Effector CD4-positive, alpha-beta T cell (primary cell): ENCODE measurements at regions not wholly inside any gene's neighbourhood (a gene's known extent, or its start where the extent isn't known, plus 50 kb on each side); places are given as distances from the start of the nearest gene placed in this dataset.
A peak's percentile ranks its signal among the peaks of the same experiment; 100 is the strongest.
"Not testable (repeated sequence)": the region's sequence is repeated elsewhere in the genome, so short reads cannot be mapped to it uniquely, and the experiment has no call there.

Experiments
- DNase-seq: peaks from one replicate; pipeline ENCODE4 v3.0.0-alpha.2; 2020

DNA sequence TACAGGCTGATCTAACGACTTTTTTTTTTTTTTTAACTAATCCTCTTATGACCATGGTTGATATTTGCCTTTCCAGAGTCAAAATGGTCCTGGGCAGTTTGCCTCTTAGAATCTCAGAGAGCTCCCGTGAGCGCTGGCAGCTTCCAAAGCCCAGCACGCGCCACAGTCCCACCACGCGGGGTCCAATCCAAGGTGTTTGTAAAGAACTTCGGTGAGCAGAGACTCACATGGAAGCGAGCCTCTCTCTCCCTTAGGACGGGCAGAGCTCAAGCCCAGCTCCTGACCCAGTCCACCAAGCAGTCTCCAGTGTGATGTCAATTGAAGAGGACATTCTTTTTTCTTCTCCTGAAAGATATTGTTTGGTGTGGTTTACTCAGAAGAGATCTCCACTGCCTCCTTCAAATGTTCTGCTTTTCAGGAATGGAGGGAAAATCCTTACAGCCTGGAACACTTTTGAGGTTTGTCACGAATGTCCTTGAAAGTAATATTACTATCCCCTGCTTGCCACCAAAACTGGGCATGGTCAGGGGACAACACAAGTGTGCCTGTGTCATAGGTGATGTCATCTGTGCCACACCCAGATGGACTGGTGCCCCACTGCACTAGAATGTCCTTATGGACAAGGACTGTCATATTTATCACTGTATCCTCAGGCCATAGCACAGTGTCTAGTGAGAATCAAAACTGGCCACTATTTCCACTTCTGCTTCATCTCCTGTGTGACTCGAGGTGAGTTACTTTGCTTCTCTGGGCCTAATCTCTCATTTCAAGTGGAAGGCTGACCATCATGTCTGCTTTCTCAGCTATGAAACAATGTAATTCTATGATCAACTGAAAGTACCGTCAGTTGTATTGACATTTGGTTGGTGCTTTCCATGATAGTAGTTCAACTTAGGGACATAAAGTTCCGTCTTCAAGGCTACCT is 97.4 kb upstream of the EDEM3 start:
- DNase-seq, result no peak

DNA sequence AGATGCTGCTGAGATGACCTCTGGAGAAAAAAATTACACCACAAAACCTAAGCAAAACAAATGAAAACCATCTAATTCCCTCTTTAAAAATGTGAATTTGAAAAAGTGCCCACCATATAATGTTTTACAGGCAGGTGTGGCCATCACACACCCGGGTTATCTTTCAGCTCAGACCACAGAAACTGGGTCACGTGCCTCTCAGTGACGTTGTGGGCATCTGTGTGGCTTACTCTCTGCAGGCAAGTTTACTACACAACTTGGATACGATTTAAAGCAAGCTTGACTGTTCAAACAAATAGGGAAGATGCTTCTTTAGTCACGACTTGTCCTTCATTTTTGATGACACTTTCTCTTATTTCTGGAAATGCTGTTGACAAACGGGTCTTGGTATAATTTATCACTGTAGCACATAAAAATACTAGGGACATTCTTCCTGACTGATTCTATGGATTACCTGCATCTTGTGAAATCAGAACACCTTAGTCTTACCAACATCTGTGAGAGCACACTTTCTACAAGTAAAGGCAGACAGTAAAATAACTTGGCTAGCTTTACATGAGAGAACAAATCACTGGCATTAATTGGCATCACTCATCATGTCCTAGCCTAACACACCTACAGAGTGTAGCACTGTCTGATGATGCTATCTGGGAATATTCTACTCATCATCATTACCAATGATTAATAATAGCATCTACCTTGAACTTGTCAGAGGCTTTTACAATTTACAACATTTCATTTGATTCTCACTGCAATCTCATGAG is 89.3 kb upstream of the EDEM3 start:
- DNase-seq, result peak; percentile 57

DNA sequence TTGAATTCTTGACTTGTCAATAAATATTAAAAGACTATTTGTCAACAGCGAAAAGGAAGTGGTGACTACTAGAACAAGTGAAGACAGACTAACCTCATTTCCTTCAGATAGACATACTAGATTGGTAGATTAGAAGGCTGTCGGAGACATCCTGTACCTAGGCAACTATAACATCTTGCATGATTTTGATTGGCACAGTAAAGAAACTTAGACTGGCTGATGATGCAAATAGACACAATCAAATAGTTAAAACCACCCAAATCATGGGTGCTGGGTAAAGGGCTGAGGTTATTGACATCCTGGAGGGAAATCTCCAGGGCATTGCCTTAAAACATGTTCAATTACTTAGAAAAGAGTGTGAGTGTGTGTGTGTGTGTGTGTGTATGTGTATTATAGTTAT is 85.9 kb upstream of the EDEM3 start:
- DNase-seq, result peak; percentile 28

DNA sequence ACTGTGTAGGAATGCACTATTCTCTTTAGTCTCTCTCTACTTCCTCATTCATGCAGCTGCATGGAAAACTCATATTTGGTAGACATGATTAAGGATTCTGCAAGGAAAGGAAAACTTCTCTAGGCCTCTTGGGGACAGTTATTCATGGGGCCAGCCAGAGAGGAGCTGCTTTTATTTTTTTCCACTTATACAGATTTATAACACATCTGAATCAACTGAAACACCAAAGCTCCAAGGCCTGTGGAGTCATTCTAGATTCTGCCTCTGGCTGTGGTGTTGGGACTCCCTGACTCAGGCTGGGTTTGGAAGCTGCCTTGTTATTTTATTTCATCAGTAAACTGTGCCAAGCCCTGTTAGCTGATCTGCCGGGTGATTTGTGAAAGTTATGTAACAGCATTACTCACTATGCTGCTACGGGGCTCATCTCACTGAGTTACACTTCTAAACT is 83.9 kb upstream of the EDEM3 start:
- DNase-seq, result no peak

DNA sequence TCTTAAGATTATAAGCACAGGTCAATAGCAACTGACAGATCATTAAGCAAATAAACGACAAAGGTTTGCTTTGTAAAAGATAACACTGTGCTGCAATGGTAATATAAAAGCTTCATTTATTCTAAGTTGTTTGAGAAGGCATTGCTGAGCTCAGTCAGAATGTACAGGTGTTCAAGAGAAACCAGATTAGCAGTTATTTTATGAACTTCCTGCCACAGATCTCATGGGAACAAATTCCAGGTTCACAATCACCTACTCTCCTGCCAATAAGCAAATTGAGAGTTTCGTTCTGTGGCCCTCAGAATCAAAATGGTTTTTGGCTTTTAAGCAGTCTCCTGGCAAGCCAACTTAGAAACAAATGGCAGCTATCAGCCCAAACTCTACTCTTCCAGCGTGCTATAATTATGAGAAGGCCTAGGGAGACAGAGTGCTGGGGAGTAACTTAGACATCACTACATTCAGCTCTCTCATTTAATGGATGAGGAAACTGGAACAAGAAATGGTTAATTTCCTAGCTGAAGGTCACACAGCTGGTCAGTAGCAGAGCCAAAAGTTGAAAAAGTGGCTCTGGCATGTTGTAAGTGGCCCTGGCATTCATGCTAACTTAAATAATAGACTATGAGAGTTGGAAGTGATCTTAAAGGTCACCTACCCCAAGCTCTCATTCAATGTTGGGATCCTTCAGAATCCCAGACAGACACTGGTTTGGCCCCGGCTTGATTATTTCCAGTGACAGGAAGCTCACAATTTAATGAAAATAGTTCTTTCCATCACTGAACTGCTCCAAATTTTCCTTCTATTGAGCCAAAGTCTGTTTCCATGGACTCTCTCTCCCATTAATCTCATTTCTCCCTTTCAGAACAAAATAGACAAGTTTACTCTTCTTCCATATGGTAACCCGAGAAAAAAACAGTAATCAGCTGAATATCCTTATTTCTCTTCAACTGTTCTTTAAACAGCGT is 82.6 kb upstream of the EDEM3 start:
- no peak for DNase-seq

DNA sequence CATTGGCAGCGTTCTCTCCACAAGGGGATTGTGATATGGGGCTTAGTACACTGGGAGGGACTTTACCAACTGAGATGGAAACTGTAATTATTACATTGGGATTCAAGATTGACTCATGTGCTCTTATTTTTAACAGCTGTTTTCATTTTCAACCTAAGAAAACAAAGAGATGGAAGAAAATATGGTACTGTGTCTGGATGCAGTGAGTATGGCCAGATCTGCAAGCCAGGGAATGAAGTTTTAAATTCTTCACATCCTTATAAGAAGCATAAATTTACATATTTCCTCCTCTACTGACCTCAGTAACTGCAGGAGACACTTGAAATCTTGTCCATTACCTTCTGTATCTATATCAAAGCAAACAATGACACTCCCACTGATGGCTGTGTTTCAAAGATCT is 81.5 kb upstream of the EDEM3 start:
- DNase-seq, result no peak

DNA sequence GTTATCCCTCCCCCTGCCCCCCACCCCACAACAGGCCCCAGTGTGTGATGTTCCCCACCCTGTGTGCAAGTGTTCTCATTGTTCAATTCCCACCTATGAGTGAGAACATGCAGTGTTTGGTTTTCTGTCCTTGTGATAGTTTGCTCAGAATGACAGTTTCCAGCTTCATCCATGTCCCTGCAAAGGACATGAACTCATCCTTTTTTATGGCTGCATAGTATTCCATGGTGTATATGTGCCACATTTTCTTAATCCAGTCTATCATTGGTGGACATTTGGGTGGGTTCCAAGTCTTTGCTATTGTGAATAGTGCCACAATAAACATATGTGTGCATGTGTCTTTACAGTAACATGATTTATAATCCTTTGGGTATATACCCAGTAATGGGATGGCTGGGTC is 79.3 kb upstream of the EDEM3 start:
- DNase-seq, result not testable (repeated sequence)

DNA sequence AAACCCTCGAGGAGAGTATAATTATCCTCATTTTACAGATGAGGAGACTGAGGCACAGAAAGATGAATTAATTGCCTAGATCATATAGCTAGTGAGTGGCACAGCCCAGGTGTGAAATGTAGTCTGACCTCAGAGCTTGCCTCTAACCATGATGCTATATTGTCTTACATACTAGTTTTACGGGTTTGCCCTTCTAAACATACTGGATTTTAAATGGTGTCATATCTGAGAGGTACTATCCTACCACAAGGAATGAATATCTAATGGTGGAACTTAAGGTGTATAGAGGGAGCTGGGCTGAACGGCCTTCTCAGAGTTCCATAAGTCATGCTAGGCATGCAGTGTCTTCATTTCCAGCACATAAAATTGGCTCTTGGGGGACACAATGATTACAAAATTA is 77.9 kb upstream of the EDEM3 start:
- no peak for DNase-seq

DNA sequence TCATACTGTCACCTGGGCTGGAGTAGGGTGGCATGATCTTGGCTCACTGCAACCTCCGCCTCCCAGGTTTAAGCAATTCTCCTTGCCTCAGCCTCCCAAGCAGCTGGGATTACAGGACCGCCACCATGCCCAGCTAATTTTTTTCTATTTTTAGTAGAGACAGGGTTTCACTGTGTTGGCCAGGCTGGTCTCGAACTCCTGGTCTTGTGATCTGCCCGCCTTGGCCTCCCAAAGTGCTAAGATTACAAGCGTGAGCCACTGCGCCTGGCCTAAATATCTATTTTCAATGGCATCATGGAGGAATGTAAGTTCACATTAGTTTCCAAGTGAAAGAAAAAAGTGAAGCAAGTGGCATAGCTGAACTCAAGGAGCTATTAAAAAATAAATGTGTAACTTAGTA is 74.8 kb upstream of the EDEM3 start:
- DNase-seq, result not testable (repeated sequence)

DNA sequence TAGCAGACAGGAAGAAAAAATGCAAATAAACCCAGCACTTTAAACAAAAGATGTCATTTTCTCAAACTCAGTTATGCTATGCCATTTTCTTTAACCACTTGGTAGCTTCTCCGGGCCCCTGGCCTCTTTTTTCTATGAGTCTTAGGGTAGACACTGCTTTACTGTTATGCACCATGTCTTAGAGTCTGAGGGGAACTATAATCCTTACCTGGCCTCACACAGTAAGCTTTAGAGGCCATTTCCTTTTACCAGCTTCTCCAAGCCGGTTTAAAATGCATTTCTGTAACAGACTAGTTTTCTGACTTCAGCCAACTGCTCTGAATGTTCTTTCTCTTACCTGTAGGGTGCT is 73.7 kb upstream of the EDEM3 start:
- DNase-seq, result no peak

DNA sequence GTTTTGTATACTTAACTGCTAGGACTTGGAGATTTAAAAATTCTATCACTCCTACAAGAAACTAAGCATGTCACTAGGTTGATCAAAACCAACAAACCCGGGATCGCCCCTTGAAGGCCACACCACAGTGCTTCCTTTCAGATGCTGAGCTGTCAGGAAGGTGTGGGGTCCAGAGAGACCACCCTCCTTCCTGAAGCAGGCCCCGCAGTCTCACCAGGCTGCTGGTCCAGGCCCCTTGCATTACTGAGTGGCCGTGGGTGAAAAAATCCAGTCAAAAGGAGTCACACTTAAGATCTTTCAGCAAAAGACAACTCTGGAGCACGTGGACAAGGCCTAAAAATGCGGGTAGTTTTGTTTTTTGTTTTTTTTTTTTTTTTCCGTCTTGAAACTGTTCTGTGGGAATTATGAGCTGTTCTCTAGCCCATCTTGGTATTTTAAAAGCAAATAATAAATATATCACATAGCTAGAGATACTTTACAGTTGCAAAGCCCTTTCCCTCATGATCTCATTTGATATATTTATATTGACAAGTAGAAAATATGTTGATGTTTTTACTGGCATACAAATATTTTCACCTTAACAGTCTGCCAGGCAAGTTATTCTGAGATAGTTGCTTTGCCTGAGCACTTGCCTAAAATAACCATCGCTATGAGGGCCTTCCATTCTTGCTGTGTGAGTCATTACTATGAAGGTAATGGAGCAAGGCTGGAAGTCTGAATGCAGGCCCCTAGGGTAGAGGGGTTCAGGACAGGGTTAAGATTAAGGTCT is 73.1 kb upstream of the EDEM3 start:
- no peak for DNase-seq

DNA sequence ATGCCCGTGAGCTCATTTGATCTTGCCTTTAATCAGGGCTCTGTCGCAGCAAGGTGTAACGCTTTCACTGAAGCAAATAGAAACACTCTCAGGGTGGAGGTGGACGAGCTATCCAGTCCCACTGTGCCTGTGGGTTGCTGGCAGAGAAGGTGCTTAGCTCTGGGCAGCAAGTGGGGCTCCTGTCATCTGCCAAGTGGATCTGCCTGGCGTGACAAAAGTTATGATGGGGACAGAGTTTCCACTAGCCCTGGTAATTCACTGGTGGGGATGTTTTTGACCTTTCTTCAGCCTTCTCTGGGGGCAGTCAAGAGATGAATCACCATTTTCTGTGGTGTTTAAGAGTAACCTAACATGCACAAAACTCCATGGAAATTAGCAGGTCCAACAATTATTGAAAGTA is 71.3 kb upstream of the EDEM3 start:
- no peak for DNase-seq

DNA sequence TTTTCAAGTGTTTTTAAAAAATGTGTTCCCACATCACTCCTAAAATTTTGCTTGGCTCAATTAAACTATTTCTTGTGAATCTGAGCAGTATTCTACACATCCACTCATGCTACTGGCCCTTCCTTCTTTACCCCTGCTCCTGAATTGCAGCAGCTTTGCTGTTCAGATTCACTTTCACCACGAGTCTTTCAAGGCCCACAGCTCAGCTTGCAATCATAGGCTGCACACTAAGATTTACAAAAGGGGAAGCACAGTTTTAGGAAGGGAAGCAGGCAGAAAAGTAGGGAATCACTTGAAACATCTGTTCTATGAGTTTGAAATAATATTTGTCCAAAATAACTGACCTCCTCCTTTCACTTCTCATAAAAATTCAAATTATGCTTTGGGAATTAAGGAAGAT is 70.9 kb upstream of the EDEM3 start:
- no peak for DNase-seq

DNA sequence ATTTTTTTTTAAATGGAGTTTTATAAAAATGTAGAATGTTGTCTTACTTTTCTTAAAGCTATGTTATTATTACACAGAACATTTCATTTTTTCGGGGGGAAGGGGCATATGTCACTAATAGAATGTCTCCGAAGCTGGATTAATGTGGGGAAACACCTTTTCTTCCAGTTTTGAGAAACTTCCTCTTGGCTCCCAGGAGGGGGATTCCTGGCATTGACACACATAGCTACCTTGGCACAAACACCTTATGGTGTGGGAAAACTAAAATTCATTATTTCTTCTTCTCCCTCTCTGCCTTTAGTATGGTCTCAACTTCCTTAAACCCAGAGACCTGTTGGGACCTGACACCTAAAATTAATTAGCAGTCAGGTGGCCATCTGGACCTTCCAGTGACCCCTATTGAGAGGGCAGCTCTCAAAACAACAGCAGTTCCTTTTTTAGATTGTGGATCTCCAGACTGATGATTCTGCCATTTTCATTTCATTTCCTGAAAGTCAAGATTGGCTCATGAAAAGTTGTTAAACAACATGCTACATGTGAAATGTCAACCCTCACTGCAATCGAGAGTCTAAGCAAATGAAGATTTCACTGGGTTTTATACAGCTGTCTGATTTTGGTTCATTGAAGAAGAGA is 70.1 kb upstream of the EDEM3 start:
- no peak for DNase-seq

DNA sequence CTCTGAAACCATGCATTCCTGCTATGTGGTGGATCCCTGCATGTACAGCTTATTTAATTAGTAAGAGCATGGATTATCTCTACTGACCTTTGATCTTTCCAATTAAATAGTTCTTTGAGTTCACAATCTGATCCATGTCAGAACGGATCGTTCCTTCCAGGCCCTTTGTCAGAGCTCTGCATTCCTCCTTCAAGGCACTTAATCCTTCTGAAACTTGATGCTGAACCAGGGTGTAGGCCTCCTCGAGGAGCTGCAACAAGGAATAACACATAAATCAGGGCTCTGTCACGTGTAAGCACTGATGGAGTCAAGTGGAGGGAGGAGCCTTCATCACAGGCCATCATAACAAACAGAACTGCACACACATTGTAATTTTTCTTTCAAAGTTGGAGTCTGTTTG is 68.4 kb upstream of the EDEM3 start:
- no peak for DNase-seq

DNA sequence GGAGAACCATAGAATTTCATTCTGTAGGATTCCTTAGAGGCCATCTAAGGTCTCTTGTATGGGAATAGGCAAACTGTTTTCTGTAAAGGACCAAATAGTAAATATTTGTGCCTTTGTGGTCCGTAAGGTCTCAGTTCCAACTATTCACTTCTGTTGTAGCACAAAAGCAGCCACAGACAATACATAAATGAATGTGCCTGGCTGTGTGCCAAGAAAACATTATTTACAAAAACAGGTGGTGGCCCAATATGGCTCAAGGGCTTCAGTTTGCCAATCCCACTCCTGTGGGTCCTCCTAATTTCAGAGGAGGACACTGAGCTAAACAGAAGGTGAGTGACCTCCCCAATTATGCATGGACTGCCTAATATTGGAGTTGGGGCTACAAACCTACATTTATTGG is 67.6 kb upstream of the EDEM3 start:
- DNase-seq, result no peak

DNA sequence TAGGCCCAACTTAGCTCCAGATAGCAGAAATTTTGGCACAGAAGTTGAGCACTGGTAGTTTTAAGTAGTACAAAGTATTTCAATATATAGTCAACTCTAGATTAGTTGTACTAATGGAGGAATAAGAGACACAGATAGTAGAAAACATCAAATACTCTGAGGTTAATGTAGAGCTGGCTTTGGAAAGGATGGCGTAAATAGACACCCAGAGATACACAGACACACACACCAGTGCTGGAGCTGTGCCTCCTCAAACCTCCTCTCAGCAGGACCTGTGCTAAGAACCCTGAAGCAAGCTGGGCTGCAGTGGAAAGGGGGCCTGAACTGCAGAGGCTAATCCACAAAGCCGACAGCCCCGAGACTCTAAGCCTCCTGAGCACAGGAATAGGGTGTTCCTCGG is 67.0 kb upstream of the EDEM3 start:
- DNase-seq, result no peak

DNA sequence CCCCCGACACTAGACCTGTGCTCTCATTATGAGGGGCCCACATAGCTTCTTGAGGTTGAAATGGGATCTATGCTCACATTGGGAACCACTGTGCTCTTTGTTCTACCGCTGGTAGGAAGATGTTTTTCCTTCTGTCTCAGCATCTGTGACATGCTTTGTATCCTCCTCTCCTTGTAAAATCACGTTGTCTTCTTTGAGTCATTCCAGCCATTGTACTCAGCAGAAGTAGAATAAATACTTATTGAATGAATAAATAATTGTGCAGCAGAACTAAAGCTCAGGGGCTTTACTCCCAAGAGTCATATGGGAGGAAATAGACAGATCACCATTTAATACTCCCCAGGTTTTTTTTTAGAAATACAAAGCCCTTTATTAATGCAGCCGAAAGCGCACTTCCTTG is 66.3 kb upstream of the EDEM3 start:
- DNase-seq, result no peak

DNA sequence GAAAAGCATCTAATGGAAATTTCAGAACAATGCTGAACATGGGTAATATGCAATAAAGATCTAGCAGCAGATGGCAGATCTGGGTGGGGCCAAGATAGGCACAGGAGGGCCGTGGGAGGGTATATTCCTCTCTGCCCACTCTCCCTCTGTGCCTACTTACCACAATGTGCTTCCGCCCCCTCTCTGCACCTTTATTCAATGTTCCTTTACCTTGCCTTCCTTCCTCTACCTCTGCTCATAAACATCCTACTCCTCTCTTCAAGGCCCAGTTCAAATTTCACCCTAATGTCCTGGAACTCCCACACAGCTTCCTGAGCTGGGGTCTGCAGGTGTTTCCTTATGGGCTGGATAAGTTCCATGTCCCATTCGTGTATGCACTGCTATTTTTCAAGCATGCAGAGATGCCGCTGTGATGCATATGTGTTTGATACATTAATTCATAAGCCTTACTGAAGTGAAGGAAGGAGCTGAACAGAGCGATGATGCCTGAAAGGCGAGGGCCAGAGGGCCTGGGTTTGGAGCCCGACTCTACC is 65.6 kb upstream of the EDEM3 start:
- DNase-seq, result no peak

DNA sequence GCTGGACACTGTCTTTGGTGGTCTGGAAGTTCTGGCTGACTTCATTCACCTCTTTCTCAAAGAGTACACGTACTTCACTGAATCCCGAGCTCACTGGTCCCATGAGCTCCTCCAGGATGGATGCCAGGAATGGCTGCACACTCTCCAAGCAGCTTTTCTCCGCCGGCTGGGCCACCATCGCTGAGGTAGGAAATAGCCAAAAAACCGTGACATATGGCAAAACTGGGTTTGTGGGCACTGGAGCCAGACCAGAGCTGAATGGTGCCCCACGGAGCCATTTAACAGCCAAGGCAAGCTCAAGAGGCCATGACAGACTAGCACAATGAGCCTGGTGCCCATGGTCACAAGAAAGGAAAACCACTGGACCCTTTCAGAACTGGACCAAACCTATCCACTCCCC is 64.0 kb upstream of the EDEM3 start:
- no peak for DNase-seq

DNA sequence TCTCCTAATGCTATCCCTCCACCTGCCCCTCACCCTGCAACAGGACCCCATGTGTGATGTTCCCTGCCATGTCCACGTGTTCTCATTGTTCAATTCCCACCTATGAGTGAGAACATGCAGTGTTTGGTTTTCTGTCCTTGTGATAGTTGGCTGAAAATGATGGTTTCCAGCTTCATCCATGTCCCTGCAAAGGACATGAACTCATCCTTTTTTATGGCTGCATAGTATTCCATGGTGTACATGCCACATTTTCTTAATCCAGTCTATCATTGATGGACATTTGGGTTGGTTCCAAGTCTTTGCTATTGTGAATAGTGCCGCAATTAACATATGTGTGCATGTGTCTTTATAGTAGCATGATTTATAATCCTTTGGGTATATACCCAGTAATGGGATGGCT is 62.3 kb upstream of the EDEM3 start:
- DNase-seq, result not testable (repeated sequence)
